Adrenal gland (tissue), 9 donors: ENCODE measurements at regions not wholly inside any gene's neighbourhood (a gene's known extent, or its start where the extent isn't known, plus 50 kb on each side); places are given as distances from the start of the nearest gene placed in this dataset.

ENCODE experiments used
- DNase-seq, 7 donors: peaks; one replicate each; pipeline ENCODE4 v3.0.0-alpha.2; 2019 to 2020
- H3K27ac ChIP-seq, 5 donors: fragments of 200-600 bp; sonication (generic) in 4 of 5; 1 replicate in 3 of 5; 2 replicates in 2 of 5; pipeline versions ENCODE4 v1.5.1 to v1.8.0; 2016 to 2020; ENCODE audit warnings: mild to moderate bottlenecking in 1 of 5
- H3K27me3 ChIP-seq: fragments of 200-600 bp; 2 replicates; pipeline ENCODE4 v1.8.0; 2021
- H3K36me3 ChIP-seq, 2 donors: fragments of 200-600 bp; replicated peaks in 1 of 2; 1 replicate in 1 of 2; 2 replicates in 1 of 2; pipeline versions ENCODE4 v1.5.1 to v1.8.0; 2018 to 2022
- H3K4me1 ChIP-seq, 2 donors: fragments of 200-600 bp; replicated peaks in 1 of 2; 1 replicate in 1 of 2; 2 replicates in 1 of 2; pipeline versions ENCODE4 v1.5.1 to v1.8.0; 2018 to 2021
- H3K4me3 ChIP-seq, 4 donors: fragments of 200-600 bp; sonication (generic) in 3 of 4; one replicate each; pipeline ENCODE4 v1.5.1; 2016 to 2018
- H3K9me3 ChIP-seq, 3 donors: fragments of 200-600 bp; sonication (generic) in 1 of 3; replicated peaks in 1 of 3; 1 replicate in 2 of 3; 2 replicates in 1 of 3; pipeline versions ENCODE4 v1.5.1 to v1.8.0; 2016 to 2021
- POLR2A ChIP-seq, 2 donors: fragments of 450-650 bp; IDR thresholded peaks; one replicate each; pipeline ENCODE4 v1.6.1; 2017; ENCODE audit warnings: antibody characterized with exemption in 2 of 2, mild to moderate bottlenecking in 2 of 2, moderate library complexity in 1 of 2
- WGBS, 4 donors: extraction: QIAGEN DNeasy Blood & Tissue Kit in 2 of 4; methylation state at CpG; one replicate each; pipeline versions ENCODE4 v1.1.5 to v1.1.7; 2013 to 2017; 5-methylcytosine and 5-hydroxymethylcytosine counted together
- intact Hi-C, 2 donors: fragments of 100-400 bp; cut with DNase I; formaldehyde crosslinking; loops; one replicate each; pipeline versions ENCODE4 v1.14.1 to v1.15.0; 2022 to 2023
- TF ChIP-seq, protein P1 (sequence below), 6 experiments: fragments of 450-650 bp in 4 of 6; fragments of 200-600 bp in 2 of 6; sonication (generic) in 1 of 6; IDR thresholded peaks; 1 replicate in 5 of 6; 2 replicates in 1 of 6; pipeline versions ENCODE4 v1.5.1 to v1.8.0; 2016 to 2021; ENCODE audit warnings: antibody characterized with exemption in 6 of 6, mild to moderate bottlenecking in 2 of 6, moderate library complexity in 1 of 6
- donor health status: healthy with polysubstance abuse.
- donor health status: Bipolar disorder and iron deficiency.
- donor health status: DM: yes; HTN: yes; CAD: no.
- donor health status: DM: no; HTN: no; CAD: no.
- donor health status: DM: no; HTN: no; CAD: no.

DNA sequence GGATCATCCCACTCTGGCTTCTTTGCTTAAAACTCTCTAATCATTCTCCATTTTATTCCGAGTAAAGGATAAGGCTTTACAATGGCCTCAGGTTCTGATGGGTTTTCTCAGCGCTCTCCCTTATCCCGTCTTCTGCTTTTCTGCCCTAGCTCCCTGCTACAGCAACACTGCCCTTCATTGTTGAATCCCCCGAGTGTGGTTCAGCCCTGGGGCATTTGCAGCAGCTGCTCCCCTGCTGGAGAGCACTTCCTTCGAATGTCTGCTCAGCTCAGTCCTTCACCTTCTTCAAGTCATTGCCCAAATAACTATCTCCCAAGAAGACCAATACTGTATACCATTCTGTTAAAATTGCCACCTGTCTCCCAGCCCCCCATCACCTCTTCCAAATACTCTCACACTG lies 111.8 kb downstream of the TBXT start:
- Histone ChIP-seq H3K27me3 (no peaks in the 10 kb centered on the region), H3K27ac (no peak overlapping the region), H3K9me3 (peaks cover 0 to 4% (median 0%) of the 10 kb centered on the region in 3 donors), H3K36me3 (no peaks in the 10 kb centered on the region), H3K4me3 (no peak overlapping the region), H3K4me1 (no peaks in the 10 kb centered on the region)
- DNase-seq: no peak
- WGBS, 4 donors: 83 to 87% (median 85%) methylated on average over 5 of the region's 5 CpGs
- intact Hi-C loops: no loop called here
- TF ChIP-seq POLR2A (IDR thresholded peaks at IDR 0.05): no peak
- TF ChIP-seq, protein P1, sequence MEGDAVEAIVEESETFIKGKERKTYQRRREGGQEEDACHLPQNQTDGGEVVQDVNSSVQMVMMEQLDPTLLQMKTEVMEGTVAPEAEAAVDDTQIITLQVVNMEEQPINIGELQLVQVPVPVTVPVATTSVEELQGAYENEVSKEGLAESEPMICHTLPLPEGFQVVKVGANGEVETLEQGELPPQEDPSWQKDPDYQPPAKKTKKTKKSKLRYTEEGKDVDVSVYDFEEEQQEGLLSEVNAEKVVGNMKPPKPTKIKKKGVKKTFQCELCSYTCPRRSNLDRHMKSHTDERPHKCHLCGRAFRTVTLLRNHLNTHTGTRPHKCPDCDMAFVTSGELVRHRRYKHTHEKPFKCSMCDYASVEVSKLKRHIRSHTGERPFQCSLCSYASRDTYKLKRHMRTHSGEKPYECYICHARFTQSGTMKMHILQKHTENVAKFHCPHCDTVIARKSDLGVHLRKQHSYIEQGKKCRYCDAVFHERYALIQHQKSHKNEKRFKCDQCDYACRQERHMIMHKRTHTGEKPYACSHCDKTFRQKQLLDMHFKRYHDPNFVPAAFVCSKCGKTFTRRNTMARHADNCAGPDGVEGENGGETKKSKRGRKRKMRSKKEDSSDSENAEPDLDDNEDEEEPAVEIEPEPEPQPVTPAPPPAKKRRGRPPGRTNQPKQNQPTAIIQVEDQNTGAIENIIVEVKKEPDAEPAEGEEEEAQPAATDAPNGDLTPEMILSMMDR (IDR thresholded peaks at IDR 0.05): no peak

DNA sequence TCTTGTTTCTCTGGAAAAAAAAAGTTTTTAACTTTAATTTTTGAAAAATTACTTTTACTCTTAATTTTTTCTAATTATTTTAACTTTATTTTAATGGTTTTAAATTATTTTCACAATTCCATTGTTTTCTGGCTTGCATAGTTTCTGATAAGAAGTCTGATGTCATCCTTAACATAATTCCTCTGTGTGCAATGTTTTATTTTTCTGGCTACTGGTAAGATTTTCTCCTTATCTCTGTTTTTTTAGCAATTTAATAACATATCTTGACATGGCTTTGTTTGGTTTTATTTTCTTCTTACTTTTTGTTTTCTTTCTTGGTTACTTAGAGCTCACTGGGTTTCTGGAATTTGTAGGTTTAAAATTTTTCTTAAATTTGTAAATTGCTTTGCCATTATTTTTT lies 114.8 kb downstream of the TBXT start:
- Histone ChIP-seq H3K4me3 (no peak overlapping the region), H3K27me3 (no peaks in the 10 kb centered on the region), H3K9me3 (peaks cover 0 to 4% (median 0%) of the 10 kb centered on the region in 3 donors), H3K4me1 (no peaks in the 10 kb centered on the region), H3K36me3 (no peaks in the 10 kb centered on the region), H3K27ac (no peak overlapping the region)
- intact Hi-C loops: no loop called here
- no peak for DNase-seq
- TF ChIP-seq, protein P1 (IDR thresholded peaks at IDR 0.05): no peak
- TF ChIP-seq POLR2A (IDR thresholded peaks at IDR 0.05): no peak

DNA sequence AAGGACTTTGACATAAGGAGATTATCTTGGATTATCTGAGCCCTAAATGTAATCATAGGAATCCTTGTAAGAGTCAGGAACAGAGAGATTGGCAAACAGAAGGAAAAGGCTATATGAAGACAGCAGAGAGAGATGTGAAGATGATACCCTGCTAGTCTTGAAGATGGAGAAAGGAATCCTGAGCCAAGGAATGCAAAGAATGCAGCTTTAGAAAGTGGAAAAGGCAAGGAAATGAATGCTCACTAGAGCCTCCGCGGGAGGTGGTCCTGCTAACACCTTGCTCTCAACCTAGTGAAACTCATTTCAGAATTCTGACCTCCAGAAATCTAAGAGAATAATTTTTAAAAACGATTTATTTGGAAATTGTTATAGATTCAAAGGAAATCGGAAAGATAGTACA lies 117.1 kb downstream of the TBXT start:
- Histone ChIP-seq H3K9me3 (peaks cover 0 to 4% (median 0%) of the 10 kb centered on the region in 3 donors), H3K27ac (no peak overlapping the region), H3K4me1 (no peaks in the 10 kb centered on the region), H3K27me3 (no peaks in the 10 kb centered on the region), H3K36me3 (no peaks in the 10 kb centered on the region), H3K4me3 (no peak overlapping the region)
- intact Hi-C loops: no loop called here
- 64 to 77% (median 66%) methylated on average over 4 of the region's 4 CpGs for WGBS, 4 donors
- no peak for DNase-seq
- TF ChIP-seq, protein P1 (IDR thresholded peaks at IDR 0.05): no peak
- no peak for TF ChIP-seq POLR2A (IDR thresholded peaks at IDR 0.05)

DNA sequence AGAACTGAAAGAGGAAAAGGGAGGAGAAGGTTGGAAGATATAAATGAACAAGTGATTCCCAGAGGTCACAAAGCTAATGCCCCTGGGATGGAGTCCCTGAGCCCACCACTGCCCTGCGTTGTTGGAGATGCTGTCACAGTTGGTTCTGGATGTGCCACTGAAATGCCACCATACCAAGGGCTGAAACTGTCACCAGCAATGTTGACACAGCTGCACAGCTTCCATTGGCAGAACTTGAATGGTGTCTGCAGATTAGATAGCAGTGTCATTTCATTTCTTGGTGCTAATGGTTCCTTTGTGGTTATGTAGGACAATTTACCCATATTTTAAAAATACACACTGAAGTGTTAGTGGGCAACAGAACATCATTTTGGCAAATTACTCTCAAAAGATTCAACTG lies 120.7 kb downstream of the TBXT start:
- H3K4me1 ChIP-seq: no peaks in the 10 kb centered on the region
- no peak overlapping the region for H3K27ac ChIP-seq
- 65 to 100% (median 79%) methylated on average over 1 of the region's 1 CpG for WGBS, 4 donors
- no peaks in the 10 kb centered on the region for H3K36me3 ChIP-seq
- intact Hi-C loops: no loop called here
- H3K4me3 ChIP-seq: no peak overlapping the region
- H3K9me3 ChIP-seq: no peaks in the 10 kb centered on the region
- H3K27me3 ChIP-seq: no peaks in the 10 kb centered on the region
- DNase-seq: no peak
- TF ChIP-seq, protein P1 (IDR thresholded peaks at IDR 0.05): no peak
- no peak for TF ChIP-seq POLR2A (IDR thresholded peaks at IDR 0.05)
